ENCODE measurements at regions not wholly inside any gene's neighbourhood (a gene's known extent, or its start where the extent isn't known, plus 50 kb on each side); places are given as distances from the start of the nearest gene placed in this dataset.

GRCh38 chr16:7792346-7792745, 459.7 kb downstream of the RBFOX1 start:
- TF ChIP-seq CTCF (IDR thresholded peaks at IDR 0.05) (no peak), POLR2A (IDR thresholded peaks at IDR 0.05) (no peak), POLR2AphosphoS5 (IDR thresholded peaks at IDR 0.05; ENCODE audit: insufficient read depth in 1 of 2, low read depth in 1 of 2) (no peak)

Measured in vagina (tissue), 2 donors.